Vagina (tissue), 2 donors: ENCODE measurements at regions not wholly inside any gene's neighbourhood (a gene's known extent, or its start where the extent isn't known, plus 50 kb on each side); places are given as distances from the start of the nearest gene placed in this dataset.

Experiments
- POLR2A ChIP-seq, 2 donors: fragments of 450-650 bp; IDR thresholded peaks; one replicate each; pipeline ENCODE4 v1.6.1; 2017; ENCODE audit warnings: antibody characterized with exemption in 2 of 2, mild to moderate bottlenecking in 2 of 2, moderate library complexity in 2 of 2
- POLR2AphosphoS5 ChIP-seq, 2 donors: sonication (generic); formaldehyde crosslinking; IDR thresholded peaks; one replicate each; pipeline ENCODE4 v1.9.0; 2017; ENCODE audit warnings: antibody characterized with exemption in 2 of 2, mild to moderate bottlenecking in 2 of 2, low read depth in 1 of 2; ENCODE audit not compliant: insufficient read depth in 1 of 2
- TF ChIP-seq, protein P1 (sequence below), 3 experiments: fragments of 450-650 bp in 2 of 3; fragments of 200-600 bp in 1 of 3; sonication (generic) in 1 of 3; IDR thresholded peaks; one replicate each; pipeline ENCODE4 v1.5.1; 2017 to 2019; ENCODE audit warnings: antibody characterized with exemption in 3 of 3, mild to moderate bottlenecking in 2 of 3, moderate library complexity in 2 of 3

DNA sequence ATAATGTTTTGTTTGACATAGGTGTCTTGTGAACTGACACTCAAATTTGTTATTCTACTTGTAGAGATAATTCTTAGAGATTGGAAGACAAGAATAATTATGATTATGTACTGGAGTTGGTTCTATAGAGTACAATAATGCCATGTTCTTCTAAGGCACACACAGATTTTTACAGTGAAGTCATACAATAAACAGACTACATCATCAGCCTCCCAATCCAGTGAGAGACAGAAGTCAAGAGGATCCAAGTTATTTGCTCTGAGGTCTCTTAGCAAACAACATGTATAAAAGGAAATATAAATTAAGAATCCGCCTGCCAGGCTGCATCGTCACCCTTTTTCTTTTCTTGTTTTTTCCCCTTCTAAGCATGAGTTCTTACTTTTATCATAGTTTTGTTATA lies 613.5 kb upstream of the SETBP1 start:
- TF ChIP-seq, protein P1, sequence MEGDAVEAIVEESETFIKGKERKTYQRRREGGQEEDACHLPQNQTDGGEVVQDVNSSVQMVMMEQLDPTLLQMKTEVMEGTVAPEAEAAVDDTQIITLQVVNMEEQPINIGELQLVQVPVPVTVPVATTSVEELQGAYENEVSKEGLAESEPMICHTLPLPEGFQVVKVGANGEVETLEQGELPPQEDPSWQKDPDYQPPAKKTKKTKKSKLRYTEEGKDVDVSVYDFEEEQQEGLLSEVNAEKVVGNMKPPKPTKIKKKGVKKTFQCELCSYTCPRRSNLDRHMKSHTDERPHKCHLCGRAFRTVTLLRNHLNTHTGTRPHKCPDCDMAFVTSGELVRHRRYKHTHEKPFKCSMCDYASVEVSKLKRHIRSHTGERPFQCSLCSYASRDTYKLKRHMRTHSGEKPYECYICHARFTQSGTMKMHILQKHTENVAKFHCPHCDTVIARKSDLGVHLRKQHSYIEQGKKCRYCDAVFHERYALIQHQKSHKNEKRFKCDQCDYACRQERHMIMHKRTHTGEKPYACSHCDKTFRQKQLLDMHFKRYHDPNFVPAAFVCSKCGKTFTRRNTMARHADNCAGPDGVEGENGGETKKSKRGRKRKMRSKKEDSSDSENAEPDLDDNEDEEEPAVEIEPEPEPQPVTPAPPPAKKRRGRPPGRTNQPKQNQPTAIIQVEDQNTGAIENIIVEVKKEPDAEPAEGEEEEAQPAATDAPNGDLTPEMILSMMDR (IDR thresholded peaks at IDR 0.05) = no peak
- TF ChIP-seq POLR2AphosphoS5 (IDR thresholded peaks at IDR 0.05; ENCODE audit: insufficient read depth in 1 of 2, low read depth in 1 of 2) (no peak), POLR2A (IDR thresholded peaks at IDR 0.05) (no peak)
